H1 (cell line): ENCODE measurements at regions not wholly inside any gene's neighbourhood (a gene's known extent, or its start where the extent isn't known, plus 50 kb on each side); places are given as distances from the start of the nearest gene placed in this dataset.

Experiments
- ATF2 ChIP-seq: IDR thresholded peaks from 2 replicates; pipeline ENCODE4 v1.6.1; 2012; ENCODE audit warnings: low read length, inconsistent platforms
- CEBPB ChIP-seq: IDR thresholded peaks from 2 replicates; pipeline ENCODE4 v1.6.1; 2012; ENCODE audit warnings: low read depth, low read length
- CHD7 ChIP-seq: fragments of 300-600 bp; sonication (generic); IDR thresholded peaks from 2 replicates; pipeline ENCODE4 v1.7.1; 2012; ENCODE audit warnings: low read length, moderate library complexity, mild to moderate bottlenecking, inconsistent platforms; ENCODE audit not compliant: insufficient replicate concordance
- CREB1 ChIP-seq: IDR thresholded peaks from 2 replicates; pipeline ENCODE4 v1.6.1; 2012; ENCODE audit warnings: inconsistent platforms
- NANOG ChIP-seq: IDR thresholded peaks from 2 replicates; pipeline ENCODE4 v1.6.1; 2011; ENCODE audit warnings: low read length, low read depth, mild to moderate bottlenecking, inconsistent platforms; ENCODE audit not compliant: insufficient read depth, poor library complexity, severe bottlenecking
- YY1 ChIP-seq: IDR thresholded peaks from 2 replicates; pipeline ENCODE4 v1.6.1; 2011; ENCODE audit warnings: low read depth, mild to moderate bottlenecking, low read length

GRCh38 chr15:35975941-35976340 is 430.0 kb upstream of the DPH6 start (continued):
- TF ChIP-seq CHD7 (no peak), YY1 (no peak), ATF2 (no peak), NANOG (no peak), CREB1 (no peak), CEBPB (no peak)
